HG03039 (cell line): ENCODE measurements at regions not wholly inside any gene's neighbourhood (a gene's known extent, or its start where the extent isn't known, plus 50 kb on each side); places are given as distances from the start of the nearest gene placed in this dataset.

ENCODE experiments used
- ATAC-seq: cut with Tn5 transposase; IDR thresholded peaks from one replicate; pipeline ENCODE4 v1.9.1; 2021; ENCODE audit warnings: mild to moderate bottlenecking, moderate library complexity; ENCODE audit not compliant: unreplicated experiment

- ATAC-seq: no peak
Measured at GRCh38 chr11:115664313-115664712, 160.1 kb upstream of the CADM1 start.

- no peak for ATAC-seq
Measured at GRCh38 chr11:115663790-115664189, 159.6 kb upstream of the CADM1 start.

GRCh38 chr11:115660030-115660805 lies 156.0 kb upstream of the CADM1 start:
- ATAC-seq: no peak

- no peak for ATAC-seq
Measured at GRCh38 chr11:115659061-115659963, 155.1 kb upstream of the CADM1 start.

- ATAC-seq: no peak
Measured at GRCh38 chr11:115657586-115657985, 153.4 kb upstream of the CADM1 start.

GRCh38 chr11:115656669-115657068 lies 152.5 kb upstream of the CADM1 start:
- ATAC-seq: no peak

- ATAC-seq: no peak
Measured at GRCh38 chr11:115656041-115656440, 151.8 kb upstream of the CADM1 start.

GRCh38 chr11:115654792-115655191 lies 150.6 kb upstream of the CADM1 start:
- no peak for ATAC-seq

GRCh38 chr11:115653926-115654325 lies 149.7 kb upstream of the CADM1 start:
- no peak for ATAC-seq

GRCh38 chr11:115653076-115653475 lies 148.9 kb upstream of the CADM1 start:
- no peak for ATAC-seq

GRCh38 chr11:115652496-115652895 lies 148.3 kb upstream of the CADM1 start:
- no peak for ATAC-seq

- ATAC-seq: no peak
Measured at GRCh38 chr11:115652094-115652493, 147.9 kb upstream of the CADM1 start.

- ATAC-seq: no peak
Measured at GRCh38 chr11:115649461-115649860, 145.2 kb upstream of the CADM1 start.

- ATAC-seq: no peak
Measured at GRCh38 chr11:115645631-115646317, 141.6 kb upstream of the CADM1 start.

GRCh38 chr11:115644856-115645255 lies 140.6 kb upstream of the CADM1 start:
- ATAC-seq: no peak

GRCh38 chr11:115643549-115644270 lies 139.5 kb upstream of the CADM1 start:
- ATAC-seq: no peak

- ATAC-seq: no peak
Measured at GRCh38 chr11:115642660-115643059, 138.4 kb upstream of the CADM1 start.

- ATAC-seq: no peak
Measured at GRCh38 chr11:115637599-115638241, 133.5 kb upstream of the CADM1 start.

- no peak for ATAC-seq
Measured at GRCh38 chr11:115636753-115637527, 132.7 kb upstream of the CADM1 start.
